BE2C (cell line): ENCODE measurements at regions not wholly inside any gene's neighbourhood (a gene's known extent, or its start where the extent isn't known, plus 50 kb on each side); places are given as distances from the start of the nearest gene placed in this dataset.

Experiments
- DNase-seq: peaks from one replicate; pipeline ENCODE4 v3.0.0-alpha.2; 2020
- H3K27me3 ChIP-seq: fragments of 250-450 bp; sonication (Bioruptor Pico); 2 replicates; pipeline ENCODE4 v1.5.1; 2020; ENCODE audit warnings: mild to moderate bottlenecking
- H3K36me3 ChIP-seq: fragments of 250-450 bp; sonication (Bioruptor Pico); 2 replicates; pipeline ENCODE4 v1.5.1; 2020; ENCODE audit warnings: mild to moderate bottlenecking
- H3K4me1 ChIP-seq: fragments of 250-450 bp; sonication (Bioruptor Pico); 2 replicates; pipeline ENCODE4 v1.5.1; 2020
- H3K4me3 ChIP-seq: 2 replicates; pipeline ENCODE4 v1.5.1; 2011; ENCODE audit warnings: low read depth, low read length
- H3K9me3 ChIP-seq: fragments of 250-450 bp; sonication (Bioruptor Pico); 2 replicates; pipeline ENCODE4 v1.5.1; 2020
- TF ChIP-seq, protein P1 (sequence below): IDR thresholded peaks from 2 replicates; pipeline ENCODE4 v1.5.1; 2012; ENCODE audit warnings: mild to moderate bottlenecking, low read depth, low read length

DNA sequence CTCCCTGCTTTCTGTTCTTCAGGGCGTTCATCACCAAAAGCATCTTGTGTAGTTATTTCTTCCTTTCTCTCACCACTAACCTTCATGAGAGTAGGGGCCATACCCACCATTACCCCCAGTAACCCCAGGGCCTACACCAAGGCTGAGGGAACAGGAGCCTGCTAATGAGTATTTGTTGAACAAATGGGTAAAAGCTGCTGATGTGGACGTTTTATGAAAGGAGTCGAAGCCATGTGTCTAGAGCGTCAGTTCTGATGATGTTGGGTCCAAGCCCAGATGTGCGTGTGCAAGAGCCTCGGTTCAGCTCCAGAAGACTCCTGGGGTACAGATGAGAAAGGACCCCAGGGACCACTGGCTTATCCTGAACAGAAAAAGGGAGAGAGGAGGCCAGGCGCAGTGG, 77.1 kb upstream of the TBC1D3K start:
- TF ChIP-seq, protein P1, sequence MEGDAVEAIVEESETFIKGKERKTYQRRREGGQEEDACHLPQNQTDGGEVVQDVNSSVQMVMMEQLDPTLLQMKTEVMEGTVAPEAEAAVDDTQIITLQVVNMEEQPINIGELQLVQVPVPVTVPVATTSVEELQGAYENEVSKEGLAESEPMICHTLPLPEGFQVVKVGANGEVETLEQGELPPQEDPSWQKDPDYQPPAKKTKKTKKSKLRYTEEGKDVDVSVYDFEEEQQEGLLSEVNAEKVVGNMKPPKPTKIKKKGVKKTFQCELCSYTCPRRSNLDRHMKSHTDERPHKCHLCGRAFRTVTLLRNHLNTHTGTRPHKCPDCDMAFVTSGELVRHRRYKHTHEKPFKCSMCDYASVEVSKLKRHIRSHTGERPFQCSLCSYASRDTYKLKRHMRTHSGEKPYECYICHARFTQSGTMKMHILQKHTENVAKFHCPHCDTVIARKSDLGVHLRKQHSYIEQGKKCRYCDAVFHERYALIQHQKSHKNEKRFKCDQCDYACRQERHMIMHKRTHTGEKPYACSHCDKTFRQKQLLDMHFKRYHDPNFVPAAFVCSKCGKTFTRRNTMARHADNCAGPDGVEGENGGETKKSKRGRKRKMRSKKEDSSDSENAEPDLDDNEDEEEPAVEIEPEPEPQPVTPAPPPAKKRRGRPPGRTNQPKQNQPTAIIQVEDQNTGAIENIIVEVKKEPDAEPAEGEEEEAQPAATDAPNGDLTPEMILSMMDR, result no peak
- H3K9me3 ChIP-seq, result no peaks in the 10 kb centered on the region
- DNase-seq, result no peak

DNA sequence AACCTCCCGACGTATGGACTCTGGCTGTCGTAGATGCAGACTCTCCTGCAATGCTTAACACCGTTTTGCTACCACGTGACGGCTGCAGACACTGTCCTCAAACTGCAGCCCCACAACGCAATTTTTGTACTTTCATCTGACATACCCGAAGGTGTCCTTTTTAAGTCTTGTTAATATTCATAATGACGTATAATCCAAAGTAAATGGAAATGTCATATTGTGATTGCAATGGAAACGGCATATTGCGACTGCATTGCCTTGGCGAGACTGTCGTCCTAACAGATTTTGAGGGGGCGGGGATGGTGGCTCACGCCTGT, 79.3 kb upstream of the TBC1D3K start:
- TF ChIP-seq, protein P1, result no peak
- Histone ChIP-seq H3K4me3 (no peak overlapping the region), H3K27me3 (peaks cover 17% of the 10 kb centered on the region), H3K4me1 (no peaks in the 10 kb centered on the region), H3K9me3 (no peaks in the 10 kb centered on the region), H3K36me3 (no peaks in the 10 kb centered on the region)
- DNase-seq, result no peak

More for the DNA sequence above, 77.1 kb upstream of the TBC1D3K start:
- Histone ChIP-seq H3K36me3 (no peaks in the 10 kb centered on the region), H3K27me3 (peaks cover 12% of the 10 kb centered on the region; the same call in 1 of the 2 replicates), H3K4me3 (no peak overlapping the region), H3K4me1 (no peaks in the 10 kb centered on the region)

DNA sequence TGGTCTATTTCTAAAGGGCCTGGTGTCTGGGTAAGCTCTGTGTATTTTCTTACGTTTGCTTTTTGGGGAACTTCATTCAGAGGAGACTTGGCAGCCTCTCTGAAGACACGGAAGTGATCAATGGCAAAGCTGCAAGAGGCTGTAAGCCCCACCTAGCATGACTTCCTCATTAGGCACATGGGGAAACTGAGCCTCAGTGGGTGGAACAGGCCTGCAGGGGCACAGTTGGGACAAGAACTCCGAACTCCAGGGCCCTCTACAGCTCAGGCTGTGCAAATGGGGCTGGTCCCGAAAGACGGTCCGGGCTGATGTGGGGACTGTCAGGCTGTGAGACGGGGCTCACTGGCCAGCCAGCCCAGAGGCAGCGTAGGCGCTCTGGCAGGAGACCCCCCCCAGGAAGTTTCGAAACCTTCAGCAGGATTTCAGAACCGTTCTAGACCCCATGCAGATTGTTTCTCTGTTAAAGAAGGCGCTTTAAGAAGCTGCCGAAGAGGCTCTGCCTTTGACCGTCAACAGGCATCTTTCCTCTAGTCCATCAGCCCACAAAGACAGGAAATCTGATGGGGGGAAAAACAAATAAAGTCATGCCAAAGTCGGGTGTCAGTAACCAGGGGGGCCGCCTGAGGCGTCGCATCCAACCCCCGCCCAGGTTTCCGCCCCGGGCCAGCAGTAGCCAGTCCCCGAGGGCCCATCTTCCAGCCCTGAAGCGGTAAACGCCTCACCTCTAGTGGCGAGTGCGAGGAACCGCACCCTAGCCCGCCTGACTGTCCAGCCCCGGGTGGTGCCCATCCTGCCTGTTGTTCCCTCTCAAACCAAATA, 79.8 kb upstream of the TBC1D3K start:
- Histone ChIP-seq H3K27me3 (peaks cover 23% of the 10 kb centered on the region), H3K4me3 (no peak overlapping the region), H3K36me3 (no peaks in the 10 kb centered on the region), H3K4me1 (no peaks in the 10 kb centered on the region), H3K9me3 (no peaks in the 10 kb centered on the region)
- TF ChIP-seq, protein P1, result peak; percentile 57
- DNase-seq, result peak; percentile 57

DNA sequence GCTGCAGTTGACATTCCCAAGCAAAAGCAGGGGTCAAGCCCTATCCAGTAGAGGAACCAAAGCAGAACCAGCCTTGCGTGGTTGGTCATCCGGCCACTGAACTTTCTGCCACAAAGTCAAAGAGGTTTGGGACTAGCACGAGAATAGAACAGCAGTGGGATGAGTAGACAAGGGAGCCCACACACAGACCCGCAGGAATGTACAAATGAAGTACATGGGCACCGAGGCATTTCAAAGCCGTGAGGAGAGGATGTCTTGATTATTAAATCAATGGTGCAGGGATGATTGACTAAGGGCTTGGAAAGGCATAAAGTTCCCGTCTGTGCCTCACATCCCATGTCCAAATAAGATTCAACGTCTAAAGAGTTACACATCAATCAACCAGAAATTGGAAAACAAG, 81.8 kb upstream of the TBC1D3K start:
- Histone ChIP-seq H3K4me1 (no peaks in the 10 kb centered on the region), H3K4me3 (no peak overlapping the region), H3K9me3 (no peaks in the 10 kb centered on the region), H3K36me3 (no peaks in the 10 kb centered on the region), H3K27me3 (peaks cover 38% of the 10 kb centered on the region)
- TF ChIP-seq, protein P1, result no peak
- no peak for DNase-seq

DNA sequence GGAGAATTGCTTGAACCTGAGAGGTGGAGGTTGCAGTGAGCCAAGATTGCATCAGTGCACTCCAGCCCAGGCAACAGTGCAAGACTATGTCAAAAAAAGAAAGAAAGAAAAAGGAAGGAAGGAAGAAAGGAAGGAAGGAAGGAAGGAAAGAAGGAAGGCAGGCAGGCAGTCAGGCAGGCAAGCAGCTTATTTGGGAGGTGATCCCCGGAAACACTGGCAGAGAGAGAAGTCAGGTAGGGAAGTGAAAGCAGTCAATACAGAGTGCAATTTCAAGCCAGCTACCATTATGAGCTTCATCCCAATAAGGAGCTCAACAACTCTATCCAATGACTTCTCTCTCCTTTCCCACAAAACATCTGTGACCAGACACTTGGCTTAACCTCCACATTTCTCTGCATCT, 83.0 kb upstream of the TBC1D3K start:
- TF ChIP-seq, protein P1, result no peak
- no peak overlapping the region for H3K4me3 ChIP-seq
- no peaks in the 10 kb centered on the region for H3K9me3 ChIP-seq
- H3K4me1 ChIP-seq, result no peaks in the 10 kb centered on the region
- H3K36me3 ChIP-seq, result no peaks in the 10 kb centered on the region
- DNase-seq, result no peak
- peaks cover 48% of the 10 kb centered on the region for H3K27me3 ChIP-seq

DNA sequence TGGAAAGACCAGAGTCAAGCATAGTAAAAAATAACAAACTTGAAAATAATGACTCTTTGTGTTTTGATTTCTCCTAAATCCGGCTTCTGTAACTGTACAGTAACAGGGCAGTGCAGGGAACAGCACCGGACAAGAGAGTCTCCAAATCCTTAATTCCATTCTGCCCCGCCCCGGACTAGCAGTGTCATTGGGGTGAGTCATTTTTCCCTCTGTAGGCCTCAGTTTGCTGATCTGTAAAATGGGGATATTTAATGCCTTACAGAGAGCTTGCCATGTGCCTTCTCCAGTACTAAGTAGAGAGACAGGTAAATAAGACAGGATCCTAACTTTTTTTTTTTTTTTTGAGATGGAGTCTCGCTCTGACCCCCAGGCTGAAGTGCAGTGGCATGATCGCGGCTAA, 83.6 kb upstream of the TBC1D3K start:
- no peak for DNase-seq
- TF ChIP-seq, protein P1, result no peak
- no peaks in the 10 kb centered on the region for H3K36me3 ChIP-seq
- no peaks in the 10 kb centered on the region for H3K9me3 ChIP-seq
- no peaks in the 10 kb centered on the region for H3K4me1 ChIP-seq
- H3K4me3 ChIP-seq, result no peak overlapping the region
- H3K27me3 ChIP-seq, result peaks cover 55% of the 10 kb centered on the region
